ENCODE measurements at regions not wholly inside any gene's neighbourhood (a gene's known extent, or its start where the extent isn't known, plus 50 kb on each side); places are given as distances from the start of the nearest gene placed in this dataset.

GRCh38 chr21:27425574-27425973 lies 458.7 kb upstream of the ADAMTS5 start:
- H3K27me3 Mint-ChIP-seq (ENCODE audit: insufficient read depth, unreplicated experiment): no peaks in the 10 kb centered on the region
- H3K4me1 Mint-ChIP-seq (ENCODE audit: low read depth, unreplicated experiment): peaks cover 17% of the 10 kb centered on the region
- POLR2A ChIA-PET: no interaction called here
- intact Hi-C loops (cut with micrococcal nuclease; ENCODE audit: unreplicated experiment): no loop called here
- no peak for DNase-seq
- BruUV-seq (replicated peaks): no TSS peak
- no peaks in the 10 kb centered on the region for H3K36me3 Mint-ChIP-seq (ENCODE audit: insufficient read depth, unreplicated experiment)
- H3K27ac Mint-ChIP-seq (ENCODE audit: unreplicated experiment): peak overlapping the region; percentile 92
- H3K4me3 ChIP-seq (ENCODE audit: low read depth, low read length): no peak overlapping the region
- no peak overlapping the region for H3K4me3 Mint-ChIP-seq (ENCODE audit: unreplicated experiment)
- peaks cover 31% of the 10 kb centered on the region for H3K4me1 ChIP-seq
- TF ChIP-seq, protein P1, sequence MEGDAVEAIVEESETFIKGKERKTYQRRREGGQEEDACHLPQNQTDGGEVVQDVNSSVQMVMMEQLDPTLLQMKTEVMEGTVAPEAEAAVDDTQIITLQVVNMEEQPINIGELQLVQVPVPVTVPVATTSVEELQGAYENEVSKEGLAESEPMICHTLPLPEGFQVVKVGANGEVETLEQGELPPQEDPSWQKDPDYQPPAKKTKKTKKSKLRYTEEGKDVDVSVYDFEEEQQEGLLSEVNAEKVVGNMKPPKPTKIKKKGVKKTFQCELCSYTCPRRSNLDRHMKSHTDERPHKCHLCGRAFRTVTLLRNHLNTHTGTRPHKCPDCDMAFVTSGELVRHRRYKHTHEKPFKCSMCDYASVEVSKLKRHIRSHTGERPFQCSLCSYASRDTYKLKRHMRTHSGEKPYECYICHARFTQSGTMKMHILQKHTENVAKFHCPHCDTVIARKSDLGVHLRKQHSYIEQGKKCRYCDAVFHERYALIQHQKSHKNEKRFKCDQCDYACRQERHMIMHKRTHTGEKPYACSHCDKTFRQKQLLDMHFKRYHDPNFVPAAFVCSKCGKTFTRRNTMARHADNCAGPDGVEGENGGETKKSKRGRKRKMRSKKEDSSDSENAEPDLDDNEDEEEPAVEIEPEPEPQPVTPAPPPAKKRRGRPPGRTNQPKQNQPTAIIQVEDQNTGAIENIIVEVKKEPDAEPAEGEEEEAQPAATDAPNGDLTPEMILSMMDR (IDR thresholded peaks at IDR 0.05; ENCODE audit: insufficient read depth in 1 of 2, low read depth in 1 of 2, low read length in 1 of 2, severe bottlenecking in 1 of 2, unreplicated experiment in 1 of 2): no peak
- CTCF ChIA-PET: no interaction called here
- peaks cover 19% of the 10 kb centered on the region for H3K9me3 Mint-ChIP-seq (ENCODE audit: unreplicated experiment)
- no peaks in the 10 kb centered on the region for H3K27me3 ChIP-seq (replicated peaks; ENCODE audit: control insufficient read depth, insufficient read depth, low read length)
- H3K36me3 ChIP-seq (ENCODE audit: control insufficient read depth, insufficient read depth, low read length): no peaks in the 10 kb centered on the region
- H3K9me3 ChIP-seq: 0 out of 2 replicates have a peak, but pooled peaks cover 3% of the 10 kb centered on the region

DNA sequence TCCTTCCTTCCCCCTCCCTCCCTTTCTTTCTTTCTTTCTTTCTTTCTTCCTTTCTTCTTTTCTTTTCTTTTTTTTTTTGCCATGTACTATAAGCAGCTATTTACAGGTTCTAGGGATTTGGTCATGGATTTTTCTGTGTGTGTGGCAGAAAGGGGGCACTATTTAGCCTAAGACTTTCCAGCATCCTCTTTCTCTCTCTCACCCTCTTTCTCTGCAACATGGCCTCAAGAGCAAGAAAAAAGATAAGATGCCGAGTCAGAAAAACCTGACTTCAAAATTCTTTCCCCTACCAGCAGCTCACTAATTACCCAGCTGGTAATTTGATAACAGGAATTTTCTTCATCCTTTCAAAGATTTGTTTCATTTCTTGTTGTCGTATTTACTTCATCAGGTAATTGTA lies 458.3 kb upstream of the ADAMTS5 start:
- Histone ChIP-seq H3K27me3 (replicated peaks; ENCODE audit: control insufficient read depth, insufficient read depth, low read length) (no peaks in the 10 kb centered on the region), H3K9me3 (0 out of 2 replicates have a peak, but pooled peaks cover 3% of the 10 kb centered on the region), H3K4me3 (ENCODE audit: low read depth, low read length) (no peak overlapping the region), H3K36me3 (ENCODE audit: control insufficient read depth, insufficient read depth, low read length) (no peaks in the 10 kb centered on the region), H3K4me1 (peaks cover 31% of the 10 kb centered on the region)
- TF ChIP-seq, protein P1 (IDR thresholded peaks at IDR 0.05; ENCODE audit: insufficient read depth in 1 of 2, low read depth in 1 of 2, low read length in 1 of 2, severe bottlenecking in 1 of 2, unreplicated experiment in 1 of 2): no peak
- Mint-ChIP-seq H3K9me3 (ENCODE audit: unreplicated experiment) (peaks cover 19% of the 10 kb centered on the region), H3K27me3 (ENCODE audit: insufficient read depth, unreplicated experiment) (no peaks in the 10 kb centered on the region), H3K36me3 (ENCODE audit: insufficient read depth, unreplicated experiment) (no peaks in the 10 kb centered on the region), H3K4me3 (ENCODE audit: unreplicated experiment) (no peak overlapping the region), H3K27ac (ENCODE audit: unreplicated experiment) (peak overlapping the region; percentile 92), H3K4me1 (ENCODE audit: low read depth, unreplicated experiment) (peaks cover 17% of the 10 kb centered on the region)
- intact Hi-C loops (cut with micrococcal nuclease; ENCODE audit: unreplicated experiment): no loop called here
- BruUV-seq (replicated peaks): no TSS peak
- no peak for DNase-seq
- POLR2A ChIA-PET: no interaction called here
- CTCF ChIA-PET: no interaction called here

DNA sequence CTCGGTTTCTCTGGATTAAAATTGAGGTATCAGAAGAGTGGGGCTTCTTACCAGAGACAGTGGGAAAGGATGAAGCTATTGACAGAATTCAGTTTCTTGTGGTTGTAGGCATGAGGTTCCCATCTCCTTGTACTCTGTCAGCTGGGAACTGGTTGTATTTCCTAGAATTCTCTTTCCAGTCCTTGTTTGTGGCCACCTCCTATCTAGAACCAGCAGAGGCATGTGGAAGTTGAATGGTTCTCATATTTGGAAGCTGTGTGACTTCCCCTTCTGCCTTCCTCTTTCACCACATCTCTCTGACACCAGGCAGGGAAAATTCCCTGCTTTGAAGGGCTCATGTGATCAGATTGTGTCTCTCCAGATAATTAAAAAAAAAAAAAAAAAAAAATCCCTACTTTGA lies 457.7 kb upstream of the ADAMTS5 start:
- DNase-seq: peak in 1 of 2 experiments; percentile 7
- Histone ChIP-seq H3K4me1 (peaks cover 31% of the 10 kb centered on the region), H3K36me3 (ENCODE audit: control insufficient read depth, insufficient read depth, low read length) (no peaks in the 10 kb centered on the region), H3K27me3 (replicated peaks; ENCODE audit: control insufficient read depth, insufficient read depth, low read length) (no peaks in the 10 kb centered on the region), H3K9me3 (0 out of 2 replicates have a peak, but pooled peaks cover 3% of the 10 kb centered on the region), H3K4me3 (ENCODE audit: low read depth, low read length) (no peak overlapping the region)
- TF ChIP-seq, protein P1 (IDR thresholded peaks at IDR 0.05; ENCODE audit: insufficient read depth in 1 of 2, low read depth in 1 of 2, low read length in 1 of 2, severe bottlenecking in 1 of 2, unreplicated experiment in 1 of 2): no peak
- peak overlapping the region; percentile 92 for H3K27ac Mint-ChIP-seq (ENCODE audit: unreplicated experiment)
- ChIA-PET POLR2A (no interaction called here), CTCF (no interaction called here)
- peaks cover 17% of the 10 kb centered on the region for H3K4me1 Mint-ChIP-seq (ENCODE audit: low read depth, unreplicated experiment)
- intact Hi-C loops (cut with micrococcal nuclease; ENCODE audit: unreplicated experiment): loop anchor here (5.0 kb wide), 1 partner anchor 117 kb away; no protein-coding TSS in a partner anchor
- peaks cover 19% of the 10 kb centered on the region for H3K9me3 Mint-ChIP-seq (ENCODE audit: unreplicated experiment)
- BruUV-seq (replicated peaks): no TSS peak
- no peaks in the 10 kb centered on the region for H3K27me3 Mint-ChIP-seq (ENCODE audit: insufficient read depth, unreplicated experiment)
- H3K36me3 Mint-ChIP-seq (ENCODE audit: insufficient read depth, unreplicated experiment): no peaks in the 10 kb centered on the region
- peak overlapping the region; percentile 52 for H3K4me3 Mint-ChIP-seq (ENCODE audit: unreplicated experiment)

Data from Caco-2 (cell line).